ENCODE measurements at regions not wholly inside any gene's neighbourhood (a gene's known extent, or its start where the extent isn't known, plus 50 kb on each side); places are given as distances from the start of the nearest gene placed in this dataset.
"Not testable (repeated sequence)": the region's sequence is repeated elsewhere in the genome, so short reads cannot be mapped to it uniquely, and the experiment has no call there.

DNA sequence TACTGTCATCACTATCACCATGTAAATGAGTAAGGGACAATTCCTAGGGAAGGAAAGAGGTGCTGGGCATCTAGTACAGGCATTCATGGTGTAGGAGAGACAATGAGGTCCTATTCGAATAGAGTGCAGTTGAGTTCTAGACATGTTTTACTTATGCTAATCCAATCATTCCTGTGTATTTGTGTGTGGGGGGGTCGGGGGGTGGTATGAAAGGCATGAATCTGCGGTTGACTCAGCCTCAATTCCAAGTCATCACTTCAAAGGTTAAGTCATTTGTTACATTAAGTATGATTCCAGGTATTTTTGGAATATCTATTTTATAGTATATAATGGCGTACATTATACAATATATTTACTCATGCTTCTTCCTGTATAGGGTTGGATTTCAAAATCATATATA, 163.1 kb upstream of the GALNT15 start:
- TF ChIP-seq JUNB (IDR thresholded peaks at IDR 0.05) = no peak
- TF ChIP-seq HOXB5 (CRISPR knock-in tag; IDR thresholded peaks at IDR 0.05) = no peak
- no peak for TF ChIP-seq ZNF302 (CRISPR knock-in tag; IDR thresholded peaks at IDR 0.05)
- TF ChIP-seq RAD21 (conservative IDR thresholded peaks at IDR 0.05 in 1 of 2, IDR thresholded peaks at IDR 0.05 in 1 of 2) = no peak
- no peak for TF ChIP-seq HEYL (CRISPR knock-in tag; IDR thresholded peaks at IDR 0.05)
- no peak for TF ChIP-seq NFE2L2 (conservative IDR thresholded peaks at IDR 0.05; ENCODE audit: low read length)
- no peak for TF ChIP-seq EHMT2 (IDR thresholded peaks at IDR 0.05; ENCODE audit: low read depth)
- POLR2A ChIA-PET = no interaction called here
- Histone ChIP-seq H3K9me3 (no peaks in the 10 kb centered on the region), H3K27ac (no peak overlapping the region), H3K4me1 (no peaks in the 10 kb centered on the region), H3K4me3 (no peak overlapping the region), H3K4me2 (no peak overlapping the region)
- no peak for ATAC-seq
- CTCF ChIA-PET = no interaction called here
- WGBS (ENCODE audit: missing lambda C conversion rate) = 65% methylated on average over 4 of the region's 4 CpGs
- DNase-seq (ENCODE audit: low read depth in 1 of 2, low spot score in 1 of 2) = no peak
- no peak for FAIRE-seq

DNA sequence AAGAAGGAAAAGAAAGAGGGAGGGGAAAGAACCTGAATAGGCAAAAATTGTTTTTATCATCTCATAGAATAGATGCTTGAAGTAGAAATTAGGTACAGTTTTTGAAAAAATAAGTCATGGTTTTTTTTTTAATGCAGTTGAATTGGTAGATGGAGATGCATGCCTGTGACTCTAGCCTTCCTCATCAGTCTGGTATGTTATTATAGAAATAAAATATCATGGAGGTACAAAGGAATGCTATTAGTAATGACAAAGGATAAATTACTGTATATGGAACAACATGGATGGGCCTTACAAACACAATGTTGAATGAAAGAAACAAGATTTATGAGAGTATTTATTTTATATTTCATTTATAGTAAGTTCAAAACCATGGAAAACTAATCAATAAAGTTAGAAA, 162.4 kb upstream of the GALNT15 start:
- ChIA-PET CTCF (no interaction called here), POLR2A (no interaction called here)
- DNase-seq (ENCODE audit: low read depth in 1 of 2, low spot score in 1 of 2) = no peak
- H3K4me3 ChIP-seq = no peak overlapping the region
- ATAC-seq = no peak
- H3K4me1 ChIP-seq = no peaks in the 10 kb centered on the region
- H3K27ac ChIP-seq = no peak overlapping the region
- no peak overlapping the region for H3K4me2 ChIP-seq
- no peaks in the 10 kb centered on the region for H3K9me3 ChIP-seq
- TF ChIP-seq HOXB5 (CRISPR knock-in tag; IDR thresholded peaks at IDR 0.05) (no peak), CBX8 (IDR thresholded peaks at IDR 0.05) (no peak), RARB (CRISPR knock-in tag; IDR thresholded peaks at IDR 0.05) (no peak), HOXA7 (CRISPR knock-in tag; IDR thresholded peaks at IDR 0.05) (no peak), MAFK (IDR thresholded peaks at IDR 0.05; ENCODE audit: partially characterized antibody) (no peak), ZSCAN20 (CRISPR knock-in tag; IDR thresholded peaks at IDR 0.05) (no peak), MAZ (IDR thresholded peaks at IDR 0.05; ENCODE audit: borderline replicate concordance, low read depth, low read length) (no peak), RNF2 (IDR thresholded peaks at IDR 0.05; ENCODE audit: borderline replicate concordance, low read depth) (no peak), KDM1A (IDR thresholded peaks at IDR 0.05; ENCODE audit: low read depth) (no peak), BHLHE40 (IDR thresholded peaks at IDR 0.05; ENCODE audit: low read depth, low read length) (no peak)
- TF ChIP-seq, protein P1, sequence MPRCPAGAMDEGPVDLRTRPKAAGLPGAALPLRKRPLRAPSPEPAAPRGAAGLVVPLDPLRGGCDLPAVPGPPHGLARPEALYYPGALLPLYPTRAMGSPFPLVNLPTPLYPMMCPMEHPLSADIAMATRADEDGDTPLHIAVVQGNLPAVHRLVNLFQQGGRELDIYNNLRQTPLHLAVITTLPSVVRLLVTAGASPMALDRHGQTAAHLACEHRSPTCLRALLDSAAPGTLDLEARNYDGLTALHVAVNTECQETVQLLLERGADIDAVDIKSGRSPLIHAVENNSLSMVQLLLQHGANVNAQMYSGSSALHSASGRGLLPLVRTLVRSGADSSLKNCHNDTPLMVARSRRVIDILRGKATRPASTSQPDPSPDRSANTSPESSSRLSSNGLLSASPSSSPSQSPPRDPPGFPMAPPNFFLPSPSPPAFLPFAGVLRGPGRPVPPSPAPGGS (IDR thresholded peaks at IDR 0.05) = no peak
- TF ChIP-seq, protein P2, sequence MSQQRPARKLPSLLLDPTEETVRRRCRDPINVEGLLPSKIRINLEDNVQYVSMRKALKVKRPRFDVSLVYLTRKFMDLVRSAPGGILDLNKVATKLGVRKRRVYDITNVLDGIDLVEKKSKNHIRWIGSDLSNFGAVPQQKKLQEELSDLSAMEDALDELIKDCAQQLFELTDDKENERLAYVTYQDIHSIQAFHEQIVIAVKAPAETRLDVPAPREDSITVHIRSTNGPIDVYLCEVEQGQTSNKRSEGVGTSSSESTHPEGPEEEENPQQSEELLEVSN (IDR thresholded peaks at IDR 0.05; ENCODE audit: borderline replicate concordance, low read depth) = no peak
- TF ChIP-seq, protein P3, sequence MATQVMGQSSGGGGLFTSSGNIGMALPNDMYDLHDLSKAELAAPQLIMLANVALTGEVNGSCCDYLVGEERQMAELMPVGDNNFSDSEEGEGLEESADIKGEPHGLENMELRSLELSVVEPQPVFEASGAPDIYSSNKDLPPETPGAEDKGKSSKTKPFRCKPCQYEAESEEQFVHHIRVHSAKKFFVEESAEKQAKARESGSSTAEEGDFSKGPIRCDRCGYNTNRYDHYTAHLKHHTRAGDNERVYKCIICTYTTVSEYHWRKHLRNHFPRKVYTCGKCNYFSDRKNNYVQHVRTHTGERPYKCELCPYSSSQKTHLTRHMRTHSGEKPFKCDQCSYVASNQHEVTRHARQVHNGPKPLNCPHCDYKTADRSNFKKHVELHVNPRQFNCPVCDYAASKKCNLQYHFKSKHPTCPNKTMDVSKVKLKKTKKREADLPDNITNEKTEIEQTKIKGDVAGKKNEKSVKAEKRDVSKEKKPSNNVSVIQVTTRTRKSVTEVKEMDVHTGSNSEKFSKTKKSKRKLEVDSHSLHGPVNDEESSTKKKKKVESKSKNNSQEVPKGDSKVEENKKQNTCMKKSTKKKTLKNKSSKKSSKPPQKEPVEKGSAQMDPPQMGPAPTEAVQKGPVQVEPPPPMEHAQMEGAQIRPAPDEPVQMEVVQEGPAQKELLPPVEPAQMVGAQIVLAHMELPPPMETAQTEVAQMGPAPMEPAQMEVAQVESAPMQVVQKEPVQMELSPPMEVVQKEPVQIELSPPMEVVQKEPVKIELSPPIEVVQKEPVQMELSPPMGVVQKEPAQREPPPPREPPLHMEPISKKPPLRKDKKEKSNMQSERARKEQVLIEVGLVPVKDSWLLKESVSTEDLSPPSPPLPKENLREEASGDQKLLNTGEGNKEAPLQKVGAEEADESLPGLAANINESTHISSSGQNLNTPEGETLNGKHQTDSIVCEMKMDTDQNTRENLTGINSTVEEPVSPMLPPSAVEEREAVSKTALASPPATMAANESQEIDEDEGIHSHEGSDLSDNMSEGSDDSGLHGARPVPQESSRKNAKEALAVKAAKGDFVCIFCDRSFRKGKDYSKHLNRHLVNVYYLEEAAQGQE (IDR thresholded peaks at IDR 0.05) = no peak
- FAIRE-seq = no peak

DNA sequence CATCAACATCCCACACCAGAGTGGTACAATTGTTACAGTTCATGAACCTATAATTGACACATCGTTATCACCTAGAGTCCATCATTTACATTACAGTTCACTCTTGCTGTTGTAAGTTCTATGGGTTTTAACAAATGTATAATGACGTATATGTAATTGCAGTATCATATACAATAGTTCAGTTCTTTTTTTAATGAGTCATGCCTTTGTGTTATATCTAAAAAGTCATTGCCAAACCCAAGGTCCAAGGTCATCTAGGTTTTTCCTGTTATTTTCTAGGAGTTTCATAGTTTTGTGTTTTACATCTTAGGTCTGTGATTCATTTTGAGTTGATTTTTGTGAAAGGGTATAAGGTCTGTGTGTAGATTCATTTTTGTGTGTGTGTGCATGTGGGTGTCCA, 160.9 kb upstream of the GALNT15 start:
- FAIRE-seq (no peak), ATAC-seq (no peak), DNase-seq (ENCODE audit: low read depth in 1 of 2, low spot score in 1 of 2) (no peak)
- POLR2A ChIA-PET = no interaction called here
- Histone ChIP-seq H3K4me3 (no peak overlapping the region), H3K9me3 (no peaks in the 10 kb centered on the region), H3K4me2 (no peak overlapping the region), H3K27ac (no peak overlapping the region), H3K4me1 (no peaks in the 10 kb centered on the region)
- WGBS (ENCODE audit: missing lambda C conversion rate) = 64% methylated on average over 2 of the region's 2 CpGs
- TF ChIP-seq FOSL2 (IDR thresholded peaks at IDR 0.05) (no peak), FOSL2 (CRISPR knock-in tag; IDR thresholded peaks at IDR 0.05) (peak; percentile 34; the same call in 1 of the 2 replicates), FOXS1 (CRISPR knock-in tag; IDR thresholded peaks at IDR 0.05) (no peak)
- CTCF ChIA-PET = no interaction called here

GRCh38 chr3:16021801-16022200, 152.7 kb upstream of the GALNT15 start:
- ATAC-seq; H3K4me3 ChIP-seq; H3K4me2 ChIP-seq; DNase-seq (ENCODE audit: low read depth in 1 of 2, low spot score in 1 of 2); POLR2A ChIA-PET; H3K27ac ChIP-seq; H3K9me3 ChIP-seq; FAIRE-seq; H3K4me1 ChIP-seq: not testable (repeated sequence)
- CTCF ChIA-PET = interaction anchor here (1.4 to 1.9 kb wide), 3 partner anchors 28 to 206 kb away, joined by 3 to 4 read pairs (median 4); no protein-coding TSS in a partner anchor
- 14% methylated on average over 4 of the region's 4 CpGs for WGBS (ENCODE audit: missing lambda C conversion rate)

DNA sequence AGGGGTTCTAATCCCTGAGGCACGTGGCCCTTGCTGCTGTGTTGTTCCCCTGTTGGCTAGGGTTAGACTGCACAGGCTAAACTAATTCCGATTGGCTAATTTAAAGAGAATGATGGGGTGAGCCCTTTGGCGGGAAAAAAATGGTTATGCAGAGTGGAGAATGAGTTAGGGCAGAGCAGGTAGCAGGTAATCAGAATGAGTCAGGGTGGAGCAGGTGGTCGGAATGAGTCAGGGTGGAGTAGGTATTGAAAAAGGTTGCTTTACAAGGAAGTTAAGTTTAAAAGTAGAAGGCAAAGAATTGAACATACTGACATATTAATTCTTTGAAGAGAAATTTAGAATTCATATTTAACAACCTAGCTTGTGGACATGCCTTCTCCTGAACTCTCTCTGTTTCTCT, 150.6 kb upstream of the GALNT15 start:
- H3K9me3 ChIP-seq; POLR2A ChIA-PET; DNase-seq (ENCODE audit: low read depth in 1 of 2, low spot score in 1 of 2); FAIRE-seq; H3K4me1 ChIP-seq; ATAC-seq; H3K4me3 ChIP-seq; H3K27ac ChIP-seq; H3K4me2 ChIP-seq: not testable (repeated sequence)
- CTCF ChIA-PET = interaction anchor here (0.6 to 2.5 kb wide), 2 partner anchors 9 to 163 kb away, joined by 3 to 7 read pairs; no protein-coding TSS in a partner anchor
- WGBS (ENCODE audit: missing lambda C conversion rate) = 54% methylated on average over 4 of the region's 4 CpGs
